Right lobe of liver (tissue), 4 donors: ENCODE measurements at regions not wholly inside any gene's neighbourhood (a gene's known extent, or its start where the extent isn't known, plus 50 kb on each side); places are given as distances from the start of the nearest gene placed in this dataset.

Experiments
- POLR2A ChIP-seq: fragments of 450-650 bp; IDR thresholded peaks from one replicate; pipeline ENCODE4 v1.6.1; 2017; ENCODE audit warnings: antibody characterized with exemption, mild to moderate bottlenecking
- TF ChIP-seq, protein P1 (sequence below), 4 donors: fragments of 200-600 bp in 3 of 4; fragments of 450-650 bp in 1 of 4; IDR thresholded peaks; one replicate each; pipeline versions ENCODE4 v1.5.1 to v1.8.0; 2016 to 2022; ENCODE audit warnings: antibody characterized with exemption in 4 of 4, mild to moderate bottlenecking in 2 of 4
- donor health status: DM: no; HTN: no; CAD: no.
- donor health status: DM: no; HTN: no; CAD: no.
- donor health status: DM: no; HTN: yes; CAD: no.

DNA sequence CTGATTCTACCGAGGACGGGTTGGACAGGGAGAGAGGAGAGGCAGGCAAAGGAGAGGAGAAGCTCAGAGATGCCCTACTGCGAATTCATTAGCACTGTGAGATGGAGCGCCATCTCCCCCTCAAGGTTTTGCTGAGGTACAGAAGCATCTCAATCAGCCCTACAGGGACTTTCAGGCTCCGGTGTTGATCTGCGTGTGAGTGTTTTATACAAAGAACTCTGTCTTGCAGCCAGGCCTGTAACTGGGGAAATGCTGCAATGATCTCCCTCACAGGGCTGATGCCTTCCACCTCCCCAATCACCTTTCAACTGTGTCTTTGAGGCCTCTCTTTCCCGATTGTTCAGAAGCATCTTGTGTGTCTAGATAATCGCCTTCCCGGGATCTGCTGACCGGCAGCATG, 74.8 kb downstream of the IRX6 start:
- TF ChIP-seq POLR2A, result no peak
- TF ChIP-seq, protein P1, sequence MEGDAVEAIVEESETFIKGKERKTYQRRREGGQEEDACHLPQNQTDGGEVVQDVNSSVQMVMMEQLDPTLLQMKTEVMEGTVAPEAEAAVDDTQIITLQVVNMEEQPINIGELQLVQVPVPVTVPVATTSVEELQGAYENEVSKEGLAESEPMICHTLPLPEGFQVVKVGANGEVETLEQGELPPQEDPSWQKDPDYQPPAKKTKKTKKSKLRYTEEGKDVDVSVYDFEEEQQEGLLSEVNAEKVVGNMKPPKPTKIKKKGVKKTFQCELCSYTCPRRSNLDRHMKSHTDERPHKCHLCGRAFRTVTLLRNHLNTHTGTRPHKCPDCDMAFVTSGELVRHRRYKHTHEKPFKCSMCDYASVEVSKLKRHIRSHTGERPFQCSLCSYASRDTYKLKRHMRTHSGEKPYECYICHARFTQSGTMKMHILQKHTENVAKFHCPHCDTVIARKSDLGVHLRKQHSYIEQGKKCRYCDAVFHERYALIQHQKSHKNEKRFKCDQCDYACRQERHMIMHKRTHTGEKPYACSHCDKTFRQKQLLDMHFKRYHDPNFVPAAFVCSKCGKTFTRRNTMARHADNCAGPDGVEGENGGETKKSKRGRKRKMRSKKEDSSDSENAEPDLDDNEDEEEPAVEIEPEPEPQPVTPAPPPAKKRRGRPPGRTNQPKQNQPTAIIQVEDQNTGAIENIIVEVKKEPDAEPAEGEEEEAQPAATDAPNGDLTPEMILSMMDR (IDR thresholded peaks at IDR 0.05), result no peak
